ENCODE measurements at regions not wholly inside any gene's neighbourhood (a gene's known extent, or its start where the extent isn't known, plus 50 kb on each side); places are given as distances from the start of the nearest gene placed in this dataset.
A peak's percentile ranks its signal among the peaks of the same experiment; 100 is the strongest.

DNA sequence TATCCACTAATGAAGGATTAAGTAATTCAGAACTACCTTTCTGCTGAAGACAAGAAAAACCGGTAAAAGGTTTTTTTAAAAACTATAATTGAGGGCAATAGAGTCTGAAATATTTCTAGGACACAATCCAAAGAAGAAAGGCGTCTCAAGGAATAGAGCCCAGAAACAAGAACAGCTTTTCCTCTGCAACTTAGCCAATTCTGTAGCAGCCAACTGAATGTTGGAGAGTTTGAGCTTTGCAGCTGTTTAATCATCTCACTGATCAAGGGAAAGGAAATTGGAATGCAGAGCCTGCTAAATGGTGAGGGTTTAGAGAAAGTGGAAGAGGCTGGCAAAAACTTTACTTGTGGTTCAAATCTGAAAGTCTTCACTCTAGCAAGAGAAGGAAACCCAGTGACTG lies 818.9 kb downstream of the KCNT2 start:
- no peaks in the 10 kb centered on the region for H3K27me3 ChIP-seq (ENCODE audit: low read depth)
- no peak for DNase-seq (ENCODE audit: low spot score in 2 of 2)
- no peaks in the 10 kb centered on the region for H3K4me1 ChIP-seq
- no peaks in the 10 kb centered on the region for H3K9me3 ChIP-seq
- no peak overlapping the region for H3K4me3 ChIP-seq
- in situ Hi-C loops (cut with MboI; ENCODE audit: low sequenced_read_pairs), result no loop called here
- no peaks in the 10 kb centered on the region for H3K36me3 ChIP-seq (replicated peaks)

DNA sequence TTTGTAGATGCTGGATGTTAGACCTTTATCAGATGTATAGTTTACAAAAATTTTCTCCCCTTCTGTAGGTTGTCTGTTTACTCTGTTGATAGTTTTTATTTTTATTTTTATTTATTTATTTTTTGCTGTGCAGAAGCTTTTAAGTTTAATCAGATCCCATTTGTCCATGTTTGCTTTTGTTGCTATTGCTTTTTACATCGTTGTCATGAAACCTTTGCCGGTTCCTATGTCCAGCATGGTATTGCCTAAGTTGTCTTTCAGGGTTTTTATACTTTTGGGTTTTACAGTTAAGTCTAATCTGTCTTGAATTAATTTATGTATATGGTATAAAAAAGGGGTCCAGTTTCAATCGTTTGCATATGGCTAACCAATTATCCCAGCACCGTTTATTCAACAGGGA lies 819.5 kb downstream of the KCNT2 start:
- no peak overlapping the region for H3K4me3 ChIP-seq
- in situ Hi-C loops (cut with MboI; ENCODE audit: low sequenced_read_pairs), result no loop called here

DNA sequence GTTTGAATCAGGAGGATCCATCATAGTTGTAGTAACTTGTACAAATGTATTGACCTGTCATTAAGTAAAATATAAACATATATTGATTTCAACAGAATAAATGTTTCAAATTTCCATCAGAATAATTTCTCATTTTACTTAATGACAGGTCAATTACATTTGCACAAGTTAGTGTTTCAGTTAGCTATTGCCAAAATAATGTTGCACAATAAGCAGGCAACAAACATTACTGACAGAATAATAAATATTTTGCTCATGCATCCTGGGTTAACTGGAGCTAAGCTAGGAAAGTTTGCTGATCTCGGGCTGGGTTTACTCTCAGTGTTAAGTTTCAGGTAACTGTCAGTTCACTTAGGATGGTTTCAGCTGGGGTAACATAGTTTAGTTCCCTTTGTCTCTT lies 822.4 kb downstream of the KCNT2 start:
- no peak for DNase-seq (ENCODE audit: low spot score in 2 of 2)
- Histone ChIP-seq H3K27me3 (ENCODE audit: low read depth) (no peaks in the 10 kb centered on the region), H3K4me1 (no peaks in the 10 kb centered on the region), H3K36me3 (replicated peaks) (no peaks in the 10 kb centered on the region), H3K9me3 (no peaks in the 10 kb centered on the region), H3K4me3 (no peak overlapping the region)
- in situ Hi-C loops (cut with MboI; ENCODE audit: low sequenced_read_pairs), result no loop called here

More for the DNA sequence above, 819.5 kb downstream of the KCNT2 start:
- H3K27me3 ChIP-seq (ENCODE audit: low read depth), result no peaks in the 10 kb centered on the region
- DNase-seq (ENCODE audit: low spot score in 2 of 2), result no peak
- H3K4me1 ChIP-seq, result no peaks in the 10 kb centered on the region
- H3K36me3 ChIP-seq (replicated peaks), result no peaks in the 10 kb centered on the region
- H3K9me3 ChIP-seq, result no peaks in the 10 kb centered on the region

DNA sequence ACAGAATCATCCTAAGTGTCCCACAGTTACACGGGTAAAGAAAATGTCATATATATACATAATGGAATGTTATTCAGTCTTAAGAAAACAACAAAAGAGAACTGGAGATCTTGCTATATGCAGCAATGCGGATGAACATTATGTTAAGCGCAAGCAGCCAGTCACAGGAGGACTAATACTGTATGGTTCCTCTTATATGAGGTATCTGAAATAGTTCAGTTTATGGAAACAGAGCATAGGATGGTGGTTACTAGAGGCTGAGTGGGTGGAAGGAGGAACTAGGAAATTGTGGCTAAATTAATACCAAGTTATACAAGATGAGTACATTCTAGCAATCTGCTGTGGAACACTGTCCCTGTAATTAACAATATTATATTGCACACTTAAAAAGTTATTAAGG lies 834.3 kb downstream of the KCNT2 start:
- no peaks in the 10 kb centered on the region for H3K4me1 ChIP-seq
- H3K36me3 ChIP-seq (replicated peaks), result no peaks in the 10 kb centered on the region
- no peaks in the 10 kb centered on the region for H3K27me3 ChIP-seq (ENCODE audit: low read depth)
- no peaks in the 10 kb centered on the region for H3K9me3 ChIP-seq
- in situ Hi-C loops (cut with MboI; ENCODE audit: low sequenced_read_pairs), result no loop called here
- H3K4me3 ChIP-seq, result no peak overlapping the region
- DNase-seq (ENCODE audit: low spot score in 2 of 2), result no peak

DNA sequence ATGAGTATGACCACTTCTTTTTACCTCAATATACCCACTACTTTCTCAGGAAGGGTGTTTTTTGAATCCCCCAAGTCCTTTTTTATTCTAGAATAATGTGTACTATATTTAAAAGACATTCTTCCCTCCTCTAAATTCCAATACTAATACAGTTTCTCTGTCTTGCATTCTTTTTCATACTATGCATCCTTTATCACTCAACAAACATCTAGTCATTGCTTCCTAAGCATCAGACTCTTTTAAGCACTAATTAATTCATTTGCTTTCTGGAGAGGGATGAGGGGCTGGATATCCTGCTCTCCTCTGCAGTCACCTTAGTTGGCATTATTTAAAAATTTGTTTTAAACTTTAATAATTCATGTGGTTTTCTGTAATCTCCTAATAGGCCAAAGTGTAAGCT lies 838.8 kb downstream of the KCNT2 start:
- DNase-seq (ENCODE audit: low spot score in 2 of 2), result no peak
- in situ Hi-C loops (cut with MboI; ENCODE audit: low sequenced_read_pairs), result no loop called here
- Histone ChIP-seq H3K9me3 (no peaks in the 10 kb centered on the region), H3K4me1 (no peaks in the 10 kb centered on the region), H3K27me3 (ENCODE audit: low read depth) (no peaks in the 10 kb centered on the region), H3K36me3 (replicated peaks) (no peaks in the 10 kb centered on the region), H3K4me3 (no peak overlapping the region)

DNA sequence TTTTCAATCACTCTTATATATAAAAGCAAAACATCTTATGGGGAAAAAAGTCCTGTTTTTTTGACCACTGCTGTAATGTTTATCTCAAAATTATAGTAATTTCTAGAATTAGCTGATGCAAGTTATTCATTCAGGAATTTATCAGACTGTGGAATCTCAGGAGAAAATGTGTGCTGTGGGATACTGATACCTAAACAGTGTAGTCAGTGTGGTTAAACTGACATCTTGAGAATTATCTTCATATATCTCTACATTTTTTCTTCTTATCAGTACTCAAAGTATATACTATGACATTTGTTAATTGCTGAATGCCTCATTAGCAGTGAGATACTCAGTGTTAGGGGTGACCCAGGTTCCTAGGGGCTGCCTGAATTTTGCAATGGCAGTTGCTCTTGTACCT lies 839.3 kb downstream of the KCNT2 start:
- no peaks in the 10 kb centered on the region for H3K4me1 ChIP-seq
- no peaks in the 10 kb centered on the region for H3K36me3 ChIP-seq (replicated peaks)
- H3K4me3 ChIP-seq, result no peak overlapping the region
- no peaks in the 10 kb centered on the region for H3K27me3 ChIP-seq (ENCODE audit: low read depth)
- in situ Hi-C loops (cut with MboI; ENCODE audit: low sequenced_read_pairs), result no loop called here
- no peak for DNase-seq (ENCODE audit: low spot score in 2 of 2)
- H3K9me3 ChIP-seq, result no peaks in the 10 kb centered on the region

DNA sequence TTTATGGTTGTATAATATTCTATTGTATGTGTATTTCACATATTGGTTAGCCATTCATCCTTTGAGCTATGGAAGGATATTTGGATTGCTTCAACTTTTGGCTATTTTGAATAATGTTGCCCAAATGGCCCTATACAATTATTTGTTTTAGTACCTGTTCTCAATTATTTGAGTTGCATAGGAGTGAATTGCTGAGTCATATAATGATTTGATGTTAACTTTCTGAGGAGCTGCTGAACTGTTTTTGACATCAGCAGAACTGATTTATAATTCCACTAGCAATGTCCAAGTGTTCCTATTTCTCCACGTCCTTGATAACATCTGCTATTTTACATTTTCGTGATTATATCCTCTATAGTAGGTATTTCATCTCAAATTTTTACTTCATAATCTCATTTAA lies 839.9 kb downstream of the KCNT2 start:
- Histone ChIP-seq H3K4me1 (no peaks in the 10 kb centered on the region), H3K36me3 (replicated peaks) (no peaks in the 10 kb centered on the region), H3K4me3 (no peak overlapping the region), H3K27me3 (ENCODE audit: low read depth) (no peaks in the 10 kb centered on the region), H3K9me3 (no peaks in the 10 kb centered on the region)
- DNase-seq (ENCODE audit: low spot score in 2 of 2), result no peak
- in situ Hi-C loops (cut with MboI; ENCODE audit: low sequenced_read_pairs), result no loop called here

DNA sequence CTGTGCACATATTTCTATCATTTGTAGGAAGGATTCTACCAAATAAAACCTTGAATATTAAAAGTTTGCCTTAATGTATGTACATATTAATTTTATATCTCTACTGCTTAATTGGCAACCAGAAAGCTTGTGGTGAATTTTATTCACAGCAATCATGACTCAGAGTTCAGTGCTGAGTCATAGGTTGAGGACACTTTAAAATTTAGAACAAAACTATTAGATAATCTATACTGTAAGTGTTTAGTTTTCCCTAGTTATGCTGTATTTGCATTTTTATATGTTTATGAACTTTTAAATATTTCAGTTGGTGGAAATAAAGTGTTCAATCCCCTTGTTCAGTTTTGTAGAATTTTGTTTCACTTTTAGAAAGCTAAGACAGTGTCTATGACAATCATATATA lies 841.5 kb downstream of the KCNT2 start:
- no peaks in the 10 kb centered on the region for H3K9me3 ChIP-seq
- no peaks in the 10 kb centered on the region for H3K4me1 ChIP-seq
- DNase-seq (ENCODE audit: low spot score in 2 of 2), result no peak
- no peaks in the 10 kb centered on the region for H3K36me3 ChIP-seq (replicated peaks)
- no peak overlapping the region for H3K4me3 ChIP-seq
- in situ Hi-C loops (cut with MboI; ENCODE audit: low sequenced_read_pairs), result no loop called here
- H3K27me3 ChIP-seq (ENCODE audit: low read depth), result no peaks in the 10 kb centered on the region

DNA sequence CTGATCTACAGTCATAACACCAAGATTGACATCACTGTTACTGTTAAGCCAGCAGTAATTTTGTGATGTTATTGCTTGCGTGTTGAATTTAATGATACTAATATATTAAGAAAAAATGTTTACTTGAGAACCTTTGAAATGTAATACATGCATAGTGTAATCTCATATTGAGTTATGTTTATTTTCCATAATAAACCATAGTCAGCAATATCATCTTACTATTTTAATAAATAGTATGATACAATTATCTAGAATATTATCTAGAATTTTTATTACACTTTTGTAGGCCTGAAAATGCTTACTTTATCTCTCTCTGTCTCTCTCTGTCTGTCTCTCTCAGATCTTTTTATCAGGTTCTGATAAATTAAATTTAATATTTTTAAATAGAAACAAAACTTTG lies 843.1 kb downstream of the KCNT2 start:
- DNase-seq (ENCODE audit: low spot score in 2 of 2), result no peak
- Histone ChIP-seq H3K27me3 (ENCODE audit: low read depth) (no peaks in the 10 kb centered on the region), H3K36me3 (replicated peaks) (no peaks in the 10 kb centered on the region), H3K9me3 (no peaks in the 10 kb centered on the region), H3K4me1 (peaks cover 5% of the 10 kb centered on the region), H3K4me3 (no peak overlapping the region)
- in situ Hi-C loops (cut with MboI; ENCODE audit: low sequenced_read_pairs), result no loop called here

DNA sequence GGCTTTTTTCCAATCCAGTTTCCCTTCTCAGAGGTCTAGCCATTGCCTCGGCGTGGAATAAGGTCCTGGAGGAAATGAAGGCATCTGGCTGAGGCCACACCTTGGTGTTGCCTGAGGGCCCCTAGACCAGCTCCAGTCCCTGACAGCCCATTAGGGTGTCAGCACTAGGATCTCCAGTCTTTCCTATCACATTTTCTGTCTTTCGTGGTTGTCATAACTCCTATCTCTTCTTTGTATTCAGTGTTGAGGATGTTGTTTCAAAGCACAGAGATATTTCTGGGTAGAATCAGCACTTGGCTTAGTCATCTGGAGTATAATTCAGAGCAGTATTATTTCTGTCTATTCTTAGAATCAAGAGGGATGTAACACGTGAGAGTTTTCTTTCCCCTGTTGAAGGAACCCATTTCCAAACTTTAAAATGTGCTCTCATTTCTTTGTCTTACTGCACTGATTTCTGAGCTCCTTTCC lies 844.3 kb downstream of the KCNT2 start:
- peaks cover 5% of the 10 kb centered on the region for H3K4me1 ChIP-seq
- H3K9me3 ChIP-seq, result no peaks in the 10 kb centered on the region
- no peaks in the 10 kb centered on the region for H3K36me3 ChIP-seq (replicated peaks)
- no peaks in the 10 kb centered on the region for H3K27me3 ChIP-seq (ENCODE audit: low read depth)
- in situ Hi-C loops (cut with MboI; ENCODE audit: low sequenced_read_pairs), result no loop called here
- H3K4me3 ChIP-seq, result no peak overlapping the region
- DNase-seq (ENCODE audit: low spot score in 2 of 2), result no peak

DNA sequence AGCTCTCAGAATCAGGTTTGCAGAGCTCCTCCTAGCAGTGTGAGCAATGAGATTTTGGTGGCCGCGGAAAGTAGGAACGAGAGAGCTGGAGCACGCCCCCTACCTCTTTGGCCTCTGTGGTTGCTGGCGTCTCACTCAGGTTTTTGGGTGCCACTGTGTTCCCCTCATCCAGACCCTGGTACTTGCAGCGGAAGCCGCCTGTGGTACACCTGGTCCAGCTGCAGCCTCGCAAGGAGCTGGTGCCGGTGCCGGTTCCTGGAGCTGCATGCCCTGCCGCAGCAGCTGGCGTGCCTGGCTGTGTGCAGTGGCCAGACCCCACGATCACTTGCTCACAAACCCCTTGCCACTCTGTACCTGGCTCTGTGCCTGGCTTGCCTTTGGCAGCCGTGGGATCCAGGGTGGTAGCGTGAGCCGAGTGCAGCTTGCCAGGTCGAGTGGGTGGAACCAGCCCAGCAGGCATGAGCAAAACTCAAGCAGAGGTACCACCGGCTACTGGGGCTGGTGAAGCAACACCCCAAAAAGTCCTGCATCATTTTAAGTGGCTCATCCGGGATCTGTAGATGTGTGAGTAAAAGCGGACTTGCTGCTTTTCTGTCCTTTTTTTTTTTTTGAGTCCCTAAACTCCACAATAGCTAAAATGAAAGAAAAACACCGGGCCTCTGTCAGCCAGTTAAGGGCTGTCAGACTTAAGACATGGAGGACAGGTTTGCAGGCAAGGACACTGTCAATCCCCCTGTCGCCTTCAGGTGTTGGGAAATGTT lies 844.9 kb downstream of the KCNT2 start:
- Histone ChIP-seq H3K4me3 (no peak overlapping the region), H3K36me3 (replicated peaks) (no peaks in the 10 kb centered on the region)

DNA sequence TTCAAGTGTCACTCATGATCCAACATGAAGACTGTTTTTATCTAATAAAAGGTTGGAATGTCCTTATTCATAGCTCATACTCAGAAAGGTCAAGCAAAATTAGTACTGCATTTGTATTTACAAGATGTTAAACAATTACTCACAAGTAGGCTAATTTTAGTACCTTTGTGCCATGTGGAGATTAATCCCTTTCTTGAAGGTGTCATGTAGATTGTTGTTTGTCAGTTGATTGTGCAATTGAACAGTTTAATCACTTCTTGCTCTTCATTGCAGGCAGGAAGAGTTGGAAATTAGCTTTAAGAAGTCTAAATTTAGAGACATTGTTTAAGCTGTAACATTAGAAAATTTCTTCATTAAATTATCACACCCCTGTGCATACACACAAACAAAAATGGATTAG lies 847.1 kb downstream of the KCNT2 start:
- in situ Hi-C loops (cut with MboI; ENCODE audit: low sequenced_read_pairs), result no loop called here
- H3K9me3 ChIP-seq, result no peaks in the 10 kb centered on the region

More for the DNA sequence above, 844.9 kb downstream of the KCNT2 start:
- Histone ChIP-seq H3K4me1 (peaks cover 5% of the 10 kb centered on the region), H3K27me3 (ENCODE audit: low read depth) (no peaks in the 10 kb centered on the region), H3K9me3 (no peaks in the 10 kb centered on the region)
- in situ Hi-C loops (cut with MboI; ENCODE audit: low sequenced_read_pairs), result no loop called here
- no peak for DNase-seq (ENCODE audit: low spot score in 2 of 2)

DNA sequence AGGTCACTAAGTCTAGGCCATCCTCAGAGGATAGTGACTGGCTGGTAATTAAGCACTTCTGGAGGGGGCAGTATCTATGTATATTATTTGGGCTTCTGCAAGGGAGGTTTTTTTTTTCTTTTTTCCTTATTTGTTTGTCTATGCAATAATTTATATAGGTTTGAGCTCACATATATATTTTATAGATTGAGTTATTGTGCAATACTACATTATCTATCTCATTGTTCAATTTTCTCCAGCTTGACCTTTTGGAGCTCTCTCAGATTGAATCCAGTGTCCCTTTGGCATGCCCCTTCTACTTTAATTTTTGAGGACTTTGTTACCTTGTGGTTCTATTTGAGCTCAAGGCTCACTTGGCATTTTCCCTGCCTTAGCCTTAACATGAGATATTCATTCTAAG lies 852.1 kb downstream of the KCNT2 start:
- DNase-seq (ENCODE audit: low spot score in 2 of 2), result no peak
- peaks cover 3% of the 10 kb centered on the region for H3K4me1 ChIP-seq
- no peaks in the 10 kb centered on the region for H3K36me3 ChIP-seq (replicated peaks)
- no peak overlapping the region for H3K4me3 ChIP-seq
- in situ Hi-C loops (cut with MboI; ENCODE audit: low sequenced_read_pairs), result no loop called here
- no peaks in the 10 kb centered on the region for H3K27me3 ChIP-seq (ENCODE audit: low read depth)
- no peaks in the 10 kb centered on the region for H3K9me3 ChIP-seq

More for the DNA sequence above, 847.1 kb downstream of the KCNT2 start:
- peak in 1 of 2 experiments; percentile 25 for DNase-seq (ENCODE audit: low spot score in 2 of 2)
- peaks cover 5% of the 10 kb centered on the region for H3K4me1 ChIP-seq
- H3K27me3 ChIP-seq (ENCODE audit: low read depth), result no peaks in the 10 kb centered on the region
- H3K36me3 ChIP-seq (replicated peaks), result no peaks in the 10 kb centered on the region
- no peak overlapping the region for H3K4me3 ChIP-seq

DNA sequence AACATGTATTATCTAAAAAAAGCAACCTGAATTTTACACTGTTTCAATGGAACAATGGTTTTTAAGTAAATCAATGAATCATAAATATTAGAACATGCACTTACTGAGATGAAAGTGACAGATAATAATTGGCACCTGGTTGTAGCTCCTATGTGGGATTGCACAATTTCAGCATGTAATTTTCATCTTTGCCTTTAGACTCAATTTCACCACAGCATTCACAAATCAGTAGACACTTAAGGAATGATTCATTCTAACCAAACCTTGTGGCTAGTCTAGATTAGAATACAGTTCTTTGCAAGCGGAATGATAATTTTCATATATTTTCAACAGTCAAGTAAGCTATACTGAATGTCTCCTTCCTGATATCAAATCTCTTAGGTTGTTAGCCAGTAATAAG lies 853.4 kb downstream of the KCNT2 start:
- Histone ChIP-seq H3K4me1 (no peaks in the 10 kb centered on the region), H3K9me3 (no peaks in the 10 kb centered on the region), H3K4me3 (no peak overlapping the region), H3K27me3 (ENCODE audit: low read depth) (no peaks in the 10 kb centered on the region), H3K36me3 (replicated peaks) (no peaks in the 10 kb centered on the region)
- in situ Hi-C loops (cut with MboI; ENCODE audit: low sequenced_read_pairs), result no loop called here
- DNase-seq (ENCODE audit: low spot score in 2 of 2), result no peak

DNA sequence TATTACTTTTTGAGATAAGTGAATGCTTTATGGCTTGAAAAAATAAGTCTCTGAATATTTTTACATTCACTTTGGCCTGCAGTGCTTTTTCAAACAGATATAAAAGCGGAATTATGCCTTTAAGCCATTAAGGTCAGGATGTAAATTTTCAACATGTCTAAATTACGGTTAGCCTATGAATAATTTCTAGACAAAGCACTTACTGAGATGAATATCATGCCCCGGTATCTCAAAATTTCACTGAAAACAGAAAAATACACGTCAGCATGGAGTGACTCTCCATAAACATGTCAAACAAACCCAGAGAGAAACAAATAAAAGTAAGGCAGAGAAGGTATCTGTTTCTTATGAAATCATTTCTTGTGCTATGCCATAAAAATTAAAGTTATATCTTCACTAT lies 853.9 kb downstream of the KCNT2 start:
- Histone ChIP-seq H3K27me3 (ENCODE audit: low read depth) (no peaks in the 10 kb centered on the region), H3K36me3 (replicated peaks) (no peaks in the 10 kb centered on the region), H3K4me1 (no peaks in the 10 kb centered on the region), H3K9me3 (no peaks in the 10 kb centered on the region), H3K4me3 (no peak overlapping the region)
- in situ Hi-C loops (cut with MboI; ENCODE audit: low sequenced_read_pairs), result no loop called here
- DNase-seq (ENCODE audit: low spot score in 2 of 2), result no peak
